ENCODE measurements at regions not wholly inside any gene's neighbourhood (a gene's known extent, or its start where the extent isn't known, plus 50 kb on each side); places are given as distances from the start of the nearest gene placed in this dataset.

DNA sequence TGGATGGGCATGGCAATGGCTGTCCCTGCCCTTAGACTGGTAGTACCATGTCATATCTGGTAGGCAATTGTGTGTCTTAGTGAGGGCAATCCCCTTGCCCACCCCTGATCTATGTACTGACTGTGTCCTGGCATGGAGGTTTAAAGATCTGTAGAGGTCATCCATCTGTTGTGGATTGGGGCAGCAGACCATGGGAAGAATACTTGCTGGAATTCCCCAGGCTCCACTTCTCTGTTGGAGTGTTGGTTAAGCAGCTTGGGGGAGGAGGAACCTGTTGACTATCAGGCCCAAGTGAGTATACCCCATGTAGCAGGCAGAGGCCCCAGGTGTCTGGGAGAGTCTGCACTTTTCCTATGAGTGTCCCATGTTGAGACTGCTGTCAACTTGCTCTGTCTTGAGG, 246.7 kb upstream of the DIPK2B start:
- H3K9me3 ChIP-seq (replicated peaks in 1 of 2; ENCODE audit: control insufficient read depth in 1 of 2, insufficient read depth in 1 of 2, low read length in 2 of 2) = no peaks in the 10 kb centered on the region
- H3K4me2 ChIP-seq (replicated peaks; ENCODE audit: extremely low read depth, low read length, poor library complexity, severe bottlenecking) = no peak overlapping the region
- TF ChIP-seq, protein P1, sequence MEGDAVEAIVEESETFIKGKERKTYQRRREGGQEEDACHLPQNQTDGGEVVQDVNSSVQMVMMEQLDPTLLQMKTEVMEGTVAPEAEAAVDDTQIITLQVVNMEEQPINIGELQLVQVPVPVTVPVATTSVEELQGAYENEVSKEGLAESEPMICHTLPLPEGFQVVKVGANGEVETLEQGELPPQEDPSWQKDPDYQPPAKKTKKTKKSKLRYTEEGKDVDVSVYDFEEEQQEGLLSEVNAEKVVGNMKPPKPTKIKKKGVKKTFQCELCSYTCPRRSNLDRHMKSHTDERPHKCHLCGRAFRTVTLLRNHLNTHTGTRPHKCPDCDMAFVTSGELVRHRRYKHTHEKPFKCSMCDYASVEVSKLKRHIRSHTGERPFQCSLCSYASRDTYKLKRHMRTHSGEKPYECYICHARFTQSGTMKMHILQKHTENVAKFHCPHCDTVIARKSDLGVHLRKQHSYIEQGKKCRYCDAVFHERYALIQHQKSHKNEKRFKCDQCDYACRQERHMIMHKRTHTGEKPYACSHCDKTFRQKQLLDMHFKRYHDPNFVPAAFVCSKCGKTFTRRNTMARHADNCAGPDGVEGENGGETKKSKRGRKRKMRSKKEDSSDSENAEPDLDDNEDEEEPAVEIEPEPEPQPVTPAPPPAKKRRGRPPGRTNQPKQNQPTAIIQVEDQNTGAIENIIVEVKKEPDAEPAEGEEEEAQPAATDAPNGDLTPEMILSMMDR (IDR thresholded peaks at IDR 0.05) = no peak
- H3K36me3 Mint-ChIP-seq = no peaks in the 10 kb centered on the region
- no peak overlapping the region for H3K4me3 Mint-ChIP-seq
- H3K9me3 Mint-ChIP-seq = peaks cover 0 to 1% (median 0%) of the 10 kb centered on the region in 7 donors
- peak overlapping the region in 3 of 7 donors; percentile 5 to 73 (median 47) for H3K27ac Mint-ChIP-seq
- H2AFZ ChIP-seq (ENCODE audit: insufficient read depth, low read depth, low read length, poor library complexity, severe bottlenecking) = no peak overlapping the region
- peaks cover 0 to 6% (median 2%) of the 10 kb centered on the region in 3 donors for H3K27me3 Mint-ChIP-seq (ENCODE audit: low read depth in 3 of 3)
- H3K4me1 Mint-ChIP-seq = peaks cover 17% of the 10 kb centered on the region
- H3K27ac ChIP-seq (ENCODE audit: low read depth in 1 of 2, low read length in 2 of 2) = no peak overlapping the region
- H3K27me3 ChIP-seq (ENCODE audit: control insufficient read depth in 2 of 2, insufficient read depth in 2 of 2, low read length in 2 of 2) = no peaks in the 10 kb centered on the region
- H3K36me3 ChIP-seq (replicated peaks in 1 of 2; ENCODE audit: control insufficient read depth in 1 of 2, insufficient read depth in 2 of 2, low read length in 2 of 2) = no peaks in the 10 kb centered on the region
- H3K9ac ChIP-seq (ENCODE audit: insufficient read depth, low read length, poor library complexity, severe bottlenecking) = no peak overlapping the region
- intact Hi-C loops (cut with micrococcal nuclease) = no loop called here
- peak in 1 of 3 donors; percentile 39 for DNase-seq
- no peak overlapping the region for H3K4me3 ChIP-seq (replicated peaks in 1 of 3; ENCODE audit: low read depth in 2 of 3, low read length in 3 of 3)
- no peaks in the 10 kb centered on the region for H3K79me2 ChIP-seq (ENCODE audit: insufficient read depth, low read length)
- H3K4me1 ChIP-seq (ENCODE audit: control insufficient read depth in 1 of 2, insufficient read depth in 2 of 2, low read length in 2 of 2) = peaks cover 4 to 6% of the 10 kb centered on the region in 2 donors
- no peaks in the 10 kb centered on the region for H4K20me1 ChIP-seq (ENCODE audit: insufficient read depth, low read length)

DNA sequence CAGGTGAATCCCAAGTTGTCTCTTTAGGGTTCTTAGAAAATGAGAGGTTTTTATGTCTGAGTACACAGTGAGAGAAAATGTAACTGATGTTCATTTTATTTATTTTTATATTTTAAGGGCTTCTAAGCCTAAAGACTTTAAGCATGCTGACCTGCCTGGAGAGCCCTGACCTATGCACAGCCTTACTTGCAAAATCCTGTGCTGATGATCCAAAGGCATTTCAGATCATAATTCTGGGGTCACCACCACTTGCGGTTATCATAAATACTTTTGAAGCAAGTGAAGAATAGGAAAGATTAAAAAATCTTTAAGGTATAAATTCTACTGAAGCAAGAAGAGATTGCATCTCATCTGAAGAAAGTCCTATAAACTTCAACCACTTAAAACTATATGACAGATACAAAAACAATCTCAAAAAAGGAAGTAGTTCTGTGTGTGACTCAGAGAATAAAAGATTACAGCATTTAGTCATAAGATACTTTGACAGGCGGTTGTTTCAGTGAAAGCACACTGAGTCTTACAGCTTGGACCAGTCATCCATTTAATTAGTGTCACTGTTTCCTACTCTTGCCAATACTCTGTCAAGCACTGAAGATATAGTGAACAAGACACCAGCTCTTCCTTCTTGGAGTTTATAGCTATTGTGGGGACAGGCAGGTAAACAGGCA, 245.2 kb upstream of the DIPK2B start:
- Histone ChIP-seq H3K4me2 (replicated peaks; ENCODE audit: extremely low read depth, low read length, poor library complexity, severe bottlenecking) (no peak overlapping the region), H3K27me3 (ENCODE audit: control insufficient read depth in 2 of 2, insufficient read depth in 2 of 2, low read length in 2 of 2) (no peaks in the 10 kb centered on the region), H4K20me1 (ENCODE audit: insufficient read depth, low read length) (no peaks in the 10 kb centered on the region), H3K9me3 (replicated peaks in 1 of 2; ENCODE audit: control insufficient read depth in 1 of 2, insufficient read depth in 1 of 2, low read length in 2 of 2) (no peaks in the 10 kb centered on the region), H3K27ac (ENCODE audit: low read depth in 1 of 2, low read length in 2 of 2) (peak overlapping the region in 1 of 2 donors; percentile 26), H2AFZ (ENCODE audit: insufficient read depth, low read depth, low read length, poor library complexity, severe bottlenecking) (no peak overlapping the region), H3K36me3 (replicated peaks in 1 of 2; ENCODE audit: control insufficient read depth in 1 of 2, insufficient read depth in 2 of 2, low read length in 2 of 2) (no peaks in the 10 kb centered on the region), H3K9ac (ENCODE audit: insufficient read depth, low read length, poor library complexity, severe bottlenecking) (no peak overlapping the region), H3K79me2 (ENCODE audit: insufficient read depth, low read length) (no peaks in the 10 kb centered on the region), H3K4me1 (ENCODE audit: control insufficient read depth in 1 of 2, insufficient read depth in 2 of 2, low read length in 2 of 2) (peaks cover 4 to 6% of the 10 kb centered on the region in 2 donors), H3K4me3 (replicated peaks in 1 of 3; ENCODE audit: low read depth in 2 of 3, low read length in 3 of 3) (no peak overlapping the region)
- intact Hi-C loops (cut with micrococcal nuclease) = no loop called here
- peaks cover 0 to 6% (median 2%) of the 10 kb centered on the region in 3 donors for H3K27me3 Mint-ChIP-seq (ENCODE audit: low read depth in 3 of 3)
- no peaks in the 10 kb centered on the region for H3K36me3 Mint-ChIP-seq
- H3K27ac Mint-ChIP-seq = peak overlapping the region; percentile 51 to 94 (median 83)
- peak; percentile 49 to 80 (median 70) for DNase-seq
- peak overlapping the region in 1 of 2 donors; percentile 44 for H3K4me3 Mint-ChIP-seq
- no CpG with 5 or more reads among the region's 2 CpGs for WGBS (ENCODE audit: insufficient coverage)
- peaks cover 17% of the 10 kb centered on the region for H3K4me1 Mint-ChIP-seq
- H3K9me3 Mint-ChIP-seq = peaks cover 0 to 5% (median 0%) of the 10 kb centered on the region in 7 donors
- TF ChIP-seq, protein P1 (IDR thresholded peaks at IDR 0.05) = no peak
